Body of pancreas (tissue), 4 donors: ENCODE measurements at regions not wholly inside any gene's neighbourhood (a gene's known extent, or its start where the extent isn't known, plus 50 kb on each side); places are given as distances from the start of the nearest gene placed in this dataset.

Experiments
- POLR2A ChIP-seq, 3 donors: fragments of 450-650 bp; IDR thresholded peaks; one replicate each; pipeline ENCODE4 v1.6.1; 2016; ENCODE audit warnings: antibody characterized with exemption in 3 of 3, mild to moderate bottlenecking in 2 of 3
- TF ChIP-seq, protein P1 (sequence below), 7 experiments: fragments of 450-650 bp in 4 of 7; fragments of 200-600 bp in 3 of 7; sonication (generic) in 3 of 7; IDR thresholded peaks; one replicate each; pipeline ENCODE4 v1.5.1; 2016 to 2019; ENCODE audit warnings: antibody characterized with exemption in 7 of 7

DNA sequence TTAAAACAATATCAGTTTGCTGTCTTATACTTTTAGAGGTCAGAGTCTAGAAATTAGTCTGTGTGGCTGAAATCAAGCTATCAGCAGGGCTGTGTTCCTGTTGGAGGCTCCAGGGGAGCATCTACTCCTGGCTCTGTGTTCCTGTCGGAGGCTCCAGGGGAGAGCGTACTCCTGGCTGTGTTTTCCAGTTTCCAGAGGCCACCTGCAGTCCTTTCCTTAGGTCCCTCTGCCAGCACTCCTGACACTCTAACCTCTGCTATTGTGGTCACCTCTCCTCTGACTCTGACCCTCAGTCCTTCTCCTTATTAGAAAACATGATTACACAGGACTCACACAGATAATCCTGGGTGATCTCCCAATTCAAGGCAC lies 1140.7 kb upstream of the TMEM132C start:
- TF ChIP-seq, protein P1, sequence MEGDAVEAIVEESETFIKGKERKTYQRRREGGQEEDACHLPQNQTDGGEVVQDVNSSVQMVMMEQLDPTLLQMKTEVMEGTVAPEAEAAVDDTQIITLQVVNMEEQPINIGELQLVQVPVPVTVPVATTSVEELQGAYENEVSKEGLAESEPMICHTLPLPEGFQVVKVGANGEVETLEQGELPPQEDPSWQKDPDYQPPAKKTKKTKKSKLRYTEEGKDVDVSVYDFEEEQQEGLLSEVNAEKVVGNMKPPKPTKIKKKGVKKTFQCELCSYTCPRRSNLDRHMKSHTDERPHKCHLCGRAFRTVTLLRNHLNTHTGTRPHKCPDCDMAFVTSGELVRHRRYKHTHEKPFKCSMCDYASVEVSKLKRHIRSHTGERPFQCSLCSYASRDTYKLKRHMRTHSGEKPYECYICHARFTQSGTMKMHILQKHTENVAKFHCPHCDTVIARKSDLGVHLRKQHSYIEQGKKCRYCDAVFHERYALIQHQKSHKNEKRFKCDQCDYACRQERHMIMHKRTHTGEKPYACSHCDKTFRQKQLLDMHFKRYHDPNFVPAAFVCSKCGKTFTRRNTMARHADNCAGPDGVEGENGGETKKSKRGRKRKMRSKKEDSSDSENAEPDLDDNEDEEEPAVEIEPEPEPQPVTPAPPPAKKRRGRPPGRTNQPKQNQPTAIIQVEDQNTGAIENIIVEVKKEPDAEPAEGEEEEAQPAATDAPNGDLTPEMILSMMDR (IDR thresholded peaks at IDR 0.05): no peak
- no peak for TF ChIP-seq POLR2A (IDR thresholded peaks at IDR 0.05)
